CD4-positive, alpha-beta T cell (primary cell): ENCODE measurements at regions not wholly inside any gene's neighbourhood (a gene's known extent, or its start where the extent isn't known, plus 50 kb on each side); places are given as distances from the start of the nearest gene placed in this dataset.

ENCODE experiments used
- ATAC-seq: fragments of 200-7000 bp; cut with Tn5 transposase; one replicate; pipeline ENCODE4 v1.10.0; 2022; ENCODE audit warnings: mild to moderate bottlenecking; ENCODE audit not compliant: poor library complexity
- CTCF ChIA-PET: fragments of 350-600 bp; sonication (Branson Sonifier 250); formaldehyde crosslinking; loops from one replicate; lab custom pipeline; 2021; ENCODE audit warnings: antibody characterized with exemption, inconsistent platforms; lab: Charles Lee
- POLR2A ChIA-PET: fragments of 350-600 bp; sonication (Branson Sonifier 250); formaldehyde crosslinking; loops from one replicate; lab custom pipeline; 2021; ENCODE audit warnings: antibody characterized with exemption, inconsistent platforms; lab: Charles Lee
- DNase-seq, 14 experiments: peaks; one replicate each; pipeline ENCODE4 v3.0.0-alpha.2; 2013 to 2020; ENCODE audit warnings: mixed read lengths in 2 of 14
- H3K27ac ChIP-seq, 2 donors: one replicate each; pipeline versions ENCODE4 v1.5.1 to v1.7.0; 2013; ENCODE audit warnings: low read length in 2 of 2, low read depth in 1 of 2, mild to moderate bottlenecking in 1 of 2
- H3K27me3 ChIP-seq, 2 experiments: 1 replicate in 1 of 2; 2 replicates in 1 of 2; pipeline versions ENCODE4 v1.6.1 to v1.7.0; 2013; ENCODE audit warnings: low read length in 2 of 2, control low read depth in 1 of 2, mild to moderate bottlenecking in 1 of 2, moderate library complexity in 1 of 2; ENCODE audit not compliant: insufficient read depth in 2 of 2, control insufficient read depth in 1 of 2
- H3K36me3 ChIP-seq: one replicate; pipeline ENCODE4 v1.6.1; 2013; ENCODE audit warnings: low read length, control low read depth; ENCODE audit not compliant: insufficient read depth
- H3K4me1 ChIP-seq: one replicate; pipeline ENCODE4 v1.6.1; 2013; ENCODE audit warnings: low read length, control low read depth; ENCODE audit not compliant: insufficient read depth
- H3K4me3 ChIP-seq: one replicate; pipeline ENCODE4 v1.5.1; 2013; ENCODE audit warnings: mild to moderate bottlenecking, low read length, moderate library complexity
- H3K9me3 ChIP-seq, 2 experiments: 1 replicate in 1 of 2; 2 replicates in 1 of 2; pipeline versions ENCODE4 v1.6.1 to v1.7.0; 2013; ENCODE audit warnings: low read length in 2 of 2, mild to moderate bottlenecking in 2 of 2, control low read depth in 1 of 2, moderate library complexity in 1 of 2; ENCODE audit not compliant: control insufficient read depth in 1 of 2, insufficient read depth in 1 of 2
- H3K27ac Mint-ChIP-seq: one replicate; pipeline ENCODE4 v1.8.0; 2020; ENCODE audit warnings: mixed read lengths
- H3K27me3 Mint-ChIP-seq: one replicate; pipeline ENCODE4 v1.8.0; 2021; ENCODE audit warnings: mixed read lengths
- H3K36me3 Mint-ChIP-seq: one replicate; pipeline ENCODE4 v1.8.0; 2021; ENCODE audit warnings: low read depth, mixed read lengths
- H3K4me1 Mint-ChIP-seq: one replicate; pipeline ENCODE4 v1.8.0; 2021; ENCODE audit warnings: low read depth, mixed read lengths
- H3K4me3 Mint-ChIP-seq: one replicate; pipeline ENCODE4 v1.8.0; 2020; ENCODE audit warnings: mild to moderate bottlenecking, mixed read lengths
- H3K9me3 Mint-ChIP-seq: one replicate; pipeline ENCODE4 v1.8.0; 2020; ENCODE audit warnings: mixed read lengths
- intact Hi-C, 2 experiments: fragments of 100-400 bp; cut with DNase I in 1 of 2; cut with micrococcal nuclease in 1 of 2; formaldehyde crosslinking; loops; one replicate each; pipeline versions ENCODE4 v1.15.1 to v1.9.0; 2023 to 2025; cut with DNase I, micrococcal nuclease
- TF ChIP-seq, protein P1 (sequence below): fragments of 200-600 bp; IDR thresholded peaks from one replicate; pipeline ENCODE4 v1.8.0; 2022; ENCODE audit warnings: antibody characterized with exemption, mild to moderate bottlenecking

DNA sequence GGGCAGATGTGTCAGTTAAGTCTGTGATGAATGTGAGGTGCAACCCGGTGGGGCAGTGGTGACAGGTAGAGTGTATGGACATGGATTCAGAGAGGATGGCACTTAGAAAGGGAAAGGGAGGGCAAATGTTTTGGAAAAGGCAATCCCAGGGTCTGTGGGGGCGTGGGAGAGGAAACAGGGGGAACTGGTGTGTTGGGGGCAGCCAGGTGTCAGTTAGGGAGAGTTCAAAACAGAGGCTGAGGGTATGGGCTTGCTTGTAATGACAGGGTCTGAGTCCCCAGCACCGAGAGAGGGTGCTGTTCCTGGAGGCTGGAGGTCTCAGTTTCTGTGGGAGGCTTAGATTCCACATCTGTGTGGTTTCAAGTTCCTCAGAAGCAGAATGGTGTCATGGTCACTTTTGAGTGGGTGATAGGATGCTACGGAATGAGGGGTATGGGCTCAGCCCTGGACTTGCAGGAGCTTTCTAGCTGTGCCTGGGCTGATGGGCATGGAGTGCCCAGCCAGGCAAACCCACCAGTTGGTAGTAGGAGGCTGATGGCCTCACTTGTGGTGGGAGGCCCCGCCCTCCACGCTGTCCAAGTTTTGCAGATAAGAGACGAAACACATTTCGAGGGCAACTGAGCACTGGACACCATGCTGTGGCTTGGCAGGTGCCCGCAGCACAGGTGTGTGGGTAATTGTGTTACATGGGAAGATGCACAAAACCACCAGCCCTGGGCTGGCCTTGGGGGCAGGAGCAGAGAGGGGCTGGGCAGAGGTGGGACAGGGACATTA, 209.4 kb downstream of the RPLP1 start:
- Histone ChIP-seq H3K4me1 (peaks cover 13% of the 10 kb centered on the region), H3K36me3 (no peaks in the 10 kb centered on the region), H3K27me3 (no peaks in the 10 kb centered on the region), H3K4me3 (no peak overlapping the region), H3K9me3 (no peaks in the 10 kb centered on the region), H3K27ac (no peak overlapping the region)
- H3K9me3 Mint-ChIP-seq, result no peaks in the 10 kb centered on the region
- DNase-seq (no peak), ATAC-seq (no peak)
- intact Hi-C loops, result no loop called here
- TF ChIP-seq, protein P1, sequence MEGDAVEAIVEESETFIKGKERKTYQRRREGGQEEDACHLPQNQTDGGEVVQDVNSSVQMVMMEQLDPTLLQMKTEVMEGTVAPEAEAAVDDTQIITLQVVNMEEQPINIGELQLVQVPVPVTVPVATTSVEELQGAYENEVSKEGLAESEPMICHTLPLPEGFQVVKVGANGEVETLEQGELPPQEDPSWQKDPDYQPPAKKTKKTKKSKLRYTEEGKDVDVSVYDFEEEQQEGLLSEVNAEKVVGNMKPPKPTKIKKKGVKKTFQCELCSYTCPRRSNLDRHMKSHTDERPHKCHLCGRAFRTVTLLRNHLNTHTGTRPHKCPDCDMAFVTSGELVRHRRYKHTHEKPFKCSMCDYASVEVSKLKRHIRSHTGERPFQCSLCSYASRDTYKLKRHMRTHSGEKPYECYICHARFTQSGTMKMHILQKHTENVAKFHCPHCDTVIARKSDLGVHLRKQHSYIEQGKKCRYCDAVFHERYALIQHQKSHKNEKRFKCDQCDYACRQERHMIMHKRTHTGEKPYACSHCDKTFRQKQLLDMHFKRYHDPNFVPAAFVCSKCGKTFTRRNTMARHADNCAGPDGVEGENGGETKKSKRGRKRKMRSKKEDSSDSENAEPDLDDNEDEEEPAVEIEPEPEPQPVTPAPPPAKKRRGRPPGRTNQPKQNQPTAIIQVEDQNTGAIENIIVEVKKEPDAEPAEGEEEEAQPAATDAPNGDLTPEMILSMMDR, result no peak
- H3K27ac Mint-ChIP-seq, result no peak overlapping the region
- no peak overlapping the region for H3K4me3 Mint-ChIP-seq
- ChIA-PET CTCF (no interaction called here), POLR2A (no interaction called here)
- no peaks in the 10 kb centered on the region for H3K27me3 Mint-ChIP-seq
- H3K4me1 Mint-ChIP-seq, result peaks cover 14% of the 10 kb centered on the region
- H3K36me3 Mint-ChIP-seq, result no peaks in the 10 kb centered on the region

DNA sequence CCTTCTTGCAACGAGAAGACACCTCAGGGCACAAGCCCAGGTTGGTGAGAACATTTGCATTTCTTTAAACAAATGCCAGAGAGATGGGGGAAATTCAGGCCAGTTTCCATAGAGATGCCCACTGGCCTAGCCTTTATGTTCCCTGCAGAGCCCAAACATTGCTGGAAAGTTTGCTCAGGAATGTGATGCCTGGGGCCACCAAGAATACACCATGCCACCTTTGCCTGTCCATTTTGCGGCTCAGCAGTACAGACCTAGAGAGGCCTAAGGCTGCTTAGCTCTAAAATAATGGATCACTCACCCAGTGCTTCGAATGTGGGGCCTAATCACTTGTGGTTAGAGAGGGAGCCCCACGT, 210.0 kb downstream of the RPLP1 start:
- no peaks in the 10 kb centered on the region for H3K36me3 Mint-ChIP-seq
- no peaks in the 10 kb centered on the region for H3K27me3 Mint-ChIP-seq
- H3K4me1 Mint-ChIP-seq, result peaks cover 14% of the 10 kb centered on the region
- H3K27ac ChIP-seq, result no peak overlapping the region
- H3K9me3 Mint-ChIP-seq, result no peaks in the 10 kb centered on the region
- no peaks in the 10 kb centered on the region for H3K27me3 ChIP-seq
- no peaks in the 10 kb centered on the region for H3K9me3 ChIP-seq
- no peak overlapping the region for H3K4me3 Mint-ChIP-seq
- ChIA-PET CTCF (no interaction called here), POLR2A (no interaction called here)
- intact Hi-C loops, result no loop called here
- H3K4me1 ChIP-seq, result peaks cover 16% of the 10 kb centered on the region
- DNase-seq (no peak), ATAC-seq (no peak)
- no peak overlapping the region for H3K27ac Mint-ChIP-seq
- no peaks in the 10 kb centered on the region for H3K36me3 ChIP-seq
- TF ChIP-seq, protein P1, result no peak
- no peak overlapping the region for H3K4me3 ChIP-seq

- no peak for ATAC-seq
- Mint-ChIP-seq H3K4me3 (no peak overlapping the region), H3K27me3 (no peaks in the 10 kb centered on the region), H3K4me1 (peaks cover 19% of the 10 kb centered on the region), H3K36me3 (no peaks in the 10 kb centered on the region), H3K27ac (no peak overlapping the region), H3K9me3 (no peaks in the 10 kb centered on the region)
- no peaks in the 10 kb centered on the region for H3K36me3 ChIP-seq
- H3K9me3 ChIP-seq, result no peaks in the 10 kb centered on the region
- intact Hi-C loops, result no loop called here
- peaks cover 24% of the 10 kb centered on the region for H3K4me1 ChIP-seq
- TF ChIP-seq, protein P1, result no peak
- ChIA-PET CTCF (no interaction called here), POLR2A (interaction anchor here (0.8 kb wide), 1 partner anchor 51 kb away, joined by 3 read pairs; no protein-coding TSS in a partner anchor)
- DNase-seq, result no peak
- H3K4me3 ChIP-seq, result no peak overlapping the region
- no peaks in the 10 kb centered on the region for H3K27me3 ChIP-seq
- H3K27ac ChIP-seq, result no peak overlapping the region
Observed at GRCh38 chr15:69663441-69663840, 210.8 kb downstream of the RPLP1 start.
